ENCODE measurements at regions not wholly inside any gene's neighbourhood (a gene's known extent, or its start where the extent isn't known, plus 50 kb on each side); places are given as distances from the start of the nearest gene placed in this dataset.

- CTCF ChIA-PET = interaction anchor here (2.1 to 3.9 kb wide), 2 partner anchors 9 to 24 kb away, joined by 10 to 18 read pairs; no protein-coding TSS in a partner anchor
- Histone ChIP-seq H3K36me3 (ENCODE audit: control insufficient read depth in 2 of 2, insufficient read depth in 2 of 2, low read length in 1 of 2) (no peaks in the 10 kb centered on the region; a peak in 1 of 4 replicates), H2AFZ (ENCODE audit: control insufficient read depth, low read depth, low read length) (no peak overlapping the region), H3K9me3 (replicated peaks; ENCODE audit: control insufficient read depth, insufficient read depth, low read length) (no peaks in the 10 kb centered on the region), H3K4me3 (no peak overlapping the region), H4K20me1 (ENCODE audit: control insufficient read depth, insufficient read depth) (no peaks in the 10 kb centered on the region), H3K27me3 (replicated peaks in 1 of 2; ENCODE audit: control insufficient read depth in 2 of 2, insufficient read depth in 2 of 2, low read length in 1 of 2) (no peaks in the 10 kb centered on the region), H3K4me1 (ENCODE audit: control insufficient read depth, insufficient read depth, low read length) (peaks cover 6% of the 10 kb centered on the region), H3K79me2 (ENCODE audit: control insufficient read depth, insufficient read depth, low read length) (no peaks in the 10 kb centered on the region), H3K9ac (ENCODE audit: control insufficient read depth, insufficient read depth, low read length) (no peak overlapping the region), H3K27ac (ENCODE audit: control insufficient read depth, insufficient read depth) (no peak overlapping the region), H3K4me2 (ENCODE audit: control insufficient read depth, insufficient read depth) (no peak overlapping the region)
- TF ChIP-seq SMC3 (IDR thresholded peaks at IDR 0.05; ENCODE audit: borderline replicate concordance, low read length) (no peak), NFIC (IDR thresholded peaks at IDR 0.05; ENCODE audit: low read depth, low read length) (no peak), IRF3 (IDR thresholded peaks at IDR 0.05) (no peak), SREBF1 (IDR thresholded peaks at IDR 0.05; ENCODE audit: low read length) (no peak), SMARCA5 (IDR thresholded peaks at IDR 0.05) (no peak)
- intact Hi-C loops (cut with micrococcal nuclease; ENCODE audit: unreplicated experiment) = no loop called here
- RAD21 ChIA-PET (ENCODE audit: unreplicated experiment) = interaction anchor here (1.1 kb wide), 1 partner anchor 23 kb away, joined by 3 read pairs; no protein-coding TSS in a partner anchor
- BruUV-seq (replicated peaks) = no TSS peak
- 61% methylated on average over 14 of the region's 14 CpGs for WGBS (ENCODE audit: insufficient coverage, insufficient replicate concordance, low lambda C conversion rate, missing lambda C conversion rate)
- ATAC-seq (no peak), FAIRE-seq (no peak), DNase-seq (ENCODE audit: low read depth, low spot score) (no peak)
- POLR2A ChIA-PET = no interaction called here
- SMC1A ChIA-PET (ENCODE audit: uncharacterized antibody, unreplicated experiment) = interaction anchor here (1.2 to 5.3 kb wide), 3 partner anchors 8 to 24 kb away, joined by 3 to 48 read pairs (median 7); no protein-coding TSS in a partner anchor
- in situ Hi-C loops (cut with MboI) = loop anchor here (25.0 kb wide), 1 partner anchor 548 kb away; no protein-coding TSS in a partner anchor
These were observed 84.8 kb upstream of the TBC1D3K start for GRCh38 chr17:37839196-37839978.

GRCh38 chr17:37838276-37838675, 85.9 kb upstream of the TBC1D3K start:
- Histone ChIP-seq H2AFZ (ENCODE audit: control insufficient read depth, low read depth, low read length) (no peak overlapping the region), H3K27ac (ENCODE audit: control insufficient read depth, insufficient read depth) (no peak overlapping the region), H3K27me3 (replicated peaks in 1 of 2; ENCODE audit: control insufficient read depth in 2 of 2, insufficient read depth in 2 of 2, low read length in 1 of 2) (no peaks in the 10 kb centered on the region), H3K4me2 (ENCODE audit: control insufficient read depth, insufficient read depth) (no peak overlapping the region), H3K4me1 (ENCODE audit: control insufficient read depth, insufficient read depth, low read length) (peaks cover 7% of the 10 kb centered on the region), H3K36me3 (ENCODE audit: control insufficient read depth in 2 of 2, insufficient read depth in 2 of 2, low read length in 1 of 2) (no peaks in the 10 kb centered on the region; a peak in 1 of 4 replicates), H3K9ac (ENCODE audit: control insufficient read depth, insufficient read depth, low read length) (no peak overlapping the region), H3K79me2 (ENCODE audit: control insufficient read depth, insufficient read depth, low read length) (no peaks in the 10 kb centered on the region), H3K4me3 (no peak overlapping the region), H3K9me3 (replicated peaks; ENCODE audit: control insufficient read depth, insufficient read depth, low read length) (no peaks in the 10 kb centered on the region), H4K20me1 (ENCODE audit: control insufficient read depth, insufficient read depth) (no peaks in the 10 kb centered on the region)
- ChIA-PET SMC1A (ENCODE audit: uncharacterized antibody, unreplicated experiment) (interaction anchor here (1.2 to 2.2 kb wide), 3 partner anchors 10 to 48 kb away, joined by 3 to 7 read pairs (median 5); no protein-coding TSS in a partner anchor), RAD21 (ENCODE audit: unreplicated experiment) (no interaction called here), CTCF (interaction anchor here (3.9 kb wide), 1 partner anchor 23 kb away, joined by 18 read pairs; no protein-coding TSS in a partner anchor), POLR2A (no interaction called here)
- ATAC-seq (peak; percentile 35), FAIRE-seq (no peak), DNase-seq (ENCODE audit: low read depth, low spot score) (no peak)
- 64% methylated on average over 8 of the region's 8 CpGs for WGBS (ENCODE audit: insufficient coverage, insufficient replicate concordance, low lambda C conversion rate, missing lambda C conversion rate)
- intact Hi-C loops (cut with micrococcal nuclease; ENCODE audit: unreplicated experiment) = no loop called here
- in situ Hi-C loops (cut with MboI) = loop anchor here (25.0 kb wide), 1 partner anchor 549 kb away; no protein-coding TSS in a partner anchor
- no TSS peak for BruUV-seq (replicated peaks)
- TF ChIP-seq TBL1XR1 (IDR thresholded peaks at IDR 0.05; ENCODE audit: low read depth, low read length) (no peak), JUND (IDR thresholded peaks at IDR 0.05; ENCODE audit: low read depth, low read length) (no peak), TARDBP (IDR thresholded peaks at IDR 0.05; ENCODE audit: borderline replicate concordance) (no peak), MTA2 (IDR thresholded peaks at IDR 0.05; ENCODE audit: low read depth) (no peak), ZNF687 (IDR thresholded peaks at IDR 0.05) (no peak), NFYA (IDR thresholded peaks at IDR 0.05; ENCODE audit: borderline replicate concordance, low read depth, low read length) (no peak), EP300 (IDR thresholded peaks at IDR 0.05; ENCODE audit: borderline replicate concordance in 1 of 2, control insufficient read depth in 1 of 2, low read depth in 2 of 2, low read length in 2 of 2) (no peak)

Measured in GM12878 (cell line).